Transverse colon (tissue), 4 donors: ENCODE measurements at regions not wholly inside any gene's neighbourhood (a gene's known extent, or its start where the extent isn't known, plus 50 kb on each side); places are given as distances from the start of the nearest gene placed in this dataset.
A peak's percentile ranks its signal among the peaks of the same experiment; 100 is the strongest.

Experiments
- DNase-seq: peaks from one replicate; pipeline ENCODE4 v3.0.0-alpha.2; 2019
- H3K27ac ChIP-seq, 4 donors: fragments of 200-600 bp; sonication (generic); 2 replicates each; pipeline ENCODE4 v1.5.1; 2016 to 2018; ENCODE audit warnings: inconsistent platforms in 4 of 4
- H3K27me3 ChIP-seq: fragments of 200-600 bp; sonication (generic); 2 replicates; pipeline ENCODE4 v1.5.1; 2017; ENCODE audit warnings: inconsistent platforms
- H3K36me3 ChIP-seq, 4 donors: fragments of 200-600 bp; sonication (generic); 2 replicates each; pipeline ENCODE4 v1.5.1; 2017 to 2019; ENCODE audit warnings: inconsistent platforms in 4 of 4
- H3K4me1 ChIP-seq, 4 donors: fragments of 200-600 bp; sonication (generic); 2 replicates each; pipeline ENCODE4 v1.5.1; 2017 to 2020; ENCODE audit warnings: inconsistent platforms in 4 of 4
- H3K4me3 ChIP-seq, 4 donors: fragments of 200-600 bp; sonication (generic); 1 replicate in 1 of 4; 2 replicates in 3 of 4; pipeline versions ENCODE4 v1.5.1 to v1.6.1; 2017 to 2019; ENCODE audit warnings: inconsistent platforms in 4 of 4
- H3K9me3 ChIP-seq, 2 donors: fragments of 200-600 bp; sonication (generic); 2 replicates each; pipeline ENCODE4 v1.5.1; 2017 to 2019; ENCODE audit warnings: inconsistent platforms in 2 of 2
- CTCF ChIP-seq, 5 experiments: fragments of 200-600 bp in 3 of 5; fragments of 450-650 bp in 2 of 5; sonication (generic) in 3 of 5; IDR thresholded peaks; 1 replicate in 2 of 5; 2 replicates in 3 of 5; pipeline ENCODE4 v1.5.1; 2016 to 2017; ENCODE audit warnings: antibody characterized with exemption in 5 of 5, inconsistent platforms in 3 of 5, mild to moderate bottlenecking in 2 of 5, moderate library complexity in 1 of 5
- EP300 ChIP-seq: sonication (generic); formaldehyde crosslinking; IDR thresholded peaks from one replicate; pipeline ENCODE4 v1.6.1; 2017; ENCODE audit warnings: antibody characterized with exemption, low read depth
- POLR2A ChIP-seq: fragments of 450-650 bp; IDR thresholded peaks from one replicate; pipeline ENCODE4 v1.6.1; 2016; ENCODE audit warnings: antibody characterized with exemption, mild to moderate bottlenecking, moderate library complexity
- POLR2AphosphoS5 ChIP-seq, 3 donors: sonication (generic); formaldehyde crosslinking; IDR thresholded peaks; one replicate each; pipeline ENCODE4 v1.6.1; 2016; ENCODE audit warnings: antibody characterized with exemption in 3 of 3
- WGBS, 2 donors: methylation state at CpG; one replicate each; pipeline ENCODE4 v1.1.5; 2018; ENCODE audit warnings: low coverage in 1 of 2; 5-methylcytosine and 5-hydroxymethylcytosine counted together
- in situ Hi-C, 4 donors: fragments of 200-750 bp; cut with MboI; loops; one replicate each; pipeline versions ENCODE4 v1.15.0 to v1.15.1; 2017; ENCODE audit warnings: low sequenced_read_pairs in 3 of 4, low pct_ligation_motif_present in 1 of 4, low pct_unique_long_range_greater_than_20kb in 1 of 4
- intact Hi-C: fragments of 100-400 bp; cut with DNase I; formaldehyde crosslinking; loops from one replicate; pipeline ENCODE4 v1.15.1; 2023; ENCODE audit warnings: low total_unique reads

- peaks cover 4 to 21% (median 12%) of the 10 kb centered on the region in 4 donors for H3K4me1 ChIP-seq
- intact Hi-C loops: no loop called here
- no peaks in the 10 kb centered on the region for H3K36me3 ChIP-seq
- no peaks in the 10 kb centered on the region for H3K27me3 ChIP-seq
- WGBS, 2 donors: 49% methylated on average over 6 of the region's 6 CpGs; no CpG with 5 or more reads in 1 of the 2 donors
- peak overlapping the region; percentile 60 to 81 (median 72) for H3K27ac ChIP-seq
- DNase-seq: no peak
- in situ Hi-C loops: no loop called here
- no peaks in the 10 kb centered on the region for H3K9me3 ChIP-seq
- no peak overlapping the region for H3K4me3 ChIP-seq
- TF ChIP-seq POLR2A: no peak
- TF ChIP-seq CTCF (IDR thresholded peaks at IDR 0.05): no peak
- TF ChIP-seq EP300: no peak
- no peak for TF ChIP-seq POLR2AphosphoS5 (IDR thresholded peaks at IDR 0.05)
Observed at GRCh38 chr6:21986703-21987102, 310.1 kb downstream of the PRL start.

- H3K9me3 ChIP-seq: no peaks in the 10 kb centered on the region
- peak overlapping the region in 3 of 4 donors; percentile 10 to 42 (median 27) for H3K4me3 ChIP-seq
- TF ChIP-seq CTCF (IDR thresholded peaks at IDR 0.05) (no peak), POLR2AphosphoS5 (IDR thresholded peaks at IDR 0.05) (peak in 2 of 3 donors; percentile 59 to 66), EP300 (no peak), POLR2A (no peak)
- in situ Hi-C loops: no loop called here
- intact Hi-C loops: no loop called here
- peak; percentile 73 for DNase-seq
- no peaks in the 10 kb centered on the region for H3K27me3 ChIP-seq
- H3K4me1 ChIP-seq: peaks cover 4 to 21% (median 12%) of the 10 kb centered on the region in 4 donors
- H3K36me3 ChIP-seq: no peaks in the 10 kb centered on the region
- 2% methylated on average over 8 to 9 of the region's 9 CpGs for WGBS, 2 donors
- peak overlapping the region; percentile 60 to 81 (median 72) for H3K27ac ChIP-seq
Observed at GRCh38 chr6:21987501-21987957, 309.3 kb downstream of the PRL start.

GRCh38 chr6:21990577-21990976 is 306.3 kb downstream of the PRL start:
- no peaks in the 10 kb centered on the region for H3K36me3 ChIP-seq
- H3K4me1 ChIP-seq: peaks cover 4 to 21% (median 12%) of the 10 kb centered on the region in 4 donors
- 79 to 83% methylated on average over 1 of the region's 1 CpG for WGBS, 2 donors
- no peaks in the 10 kb centered on the region for H3K27me3 ChIP-seq
- DNase-seq: no peak
- no peaks in the 10 kb centered on the region for H3K9me3 ChIP-seq
- intact Hi-C loops: no loop called here
- TF ChIP-seq POLR2A (no peak), POLR2AphosphoS5 (IDR thresholded peaks at IDR 0.05) (no peak), EP300 (no peak), CTCF (IDR thresholded peaks at IDR 0.05) (no peak)
- no peak overlapping the region for H3K27ac ChIP-seq
- H3K4me3 ChIP-seq: no peak overlapping the region
- in situ Hi-C loops: no loop called here

GRCh38 chr6:21992178-21992967 is 304.5 kb downstream of the PRL start:
- Histone ChIP-seq H3K9me3 (no peaks in the 10 kb centered on the region), H3K27me3 (no peaks in the 10 kb centered on the region), H3K4me3 (no peak overlapping the region), H3K27ac (no peak overlapping the region), H3K36me3 (no peaks in the 10 kb centered on the region), H3K4me1 (peaks cover 0 to 16% (median 4%) of the 10 kb centered on the region in 4 donors)
- no peak for TF ChIP-seq POLR2A
- TF ChIP-seq EP300: no peak
- TF ChIP-seq CTCF (IDR thresholded peaks at IDR 0.05): no peak
- TF ChIP-seq POLR2AphosphoS5 (IDR thresholded peaks at IDR 0.05): no peak
- intact Hi-C loops (no loop called here), in situ Hi-C loops (no loop called here)
- 81% methylated on average over 6 of the region's 6 CpGs for WGBS, 2 donors
- no peak for DNase-seq
